ENCODE measurements at regions not wholly inside any gene's neighbourhood (a gene's known extent, or its start where the extent isn't known, plus 50 kb on each side); places are given as distances from the start of the nearest gene placed in this dataset.

- TF ChIP-seq CTCF (IDR thresholded peaks at IDR 0.05; ENCODE audit: borderline replicate concordance, extremely low read depth, low read length, poor library complexity, severe bottlenecking) (no peak), EZH2 (IDR thresholded peaks at IDR 0.05; ENCODE audit: borderline replicate concordance, low read depth, low read length, severe bottlenecking) (no peak)
These were observed 170.2 kb downstream of the THBS2 start for GRCh38 chr6:169083508-169083874.
